GM12878 (cell line): ENCODE measurements at regions not wholly inside any gene's neighbourhood (a gene's known extent, or its start where the extent isn't known, plus 50 kb on each side); places are given as distances from the start of the nearest gene placed in this dataset.

ENCODE experiments used
- ATAC-seq: fragments of 200-7000 bp; cut with Tn5 transposase; 3 replicates; pipeline ENCODE4 v1.9.1; 2020; ENCODE audit warnings: mild to moderate bottlenecking, moderate library complexity
- BruUV-seq: library from RNA; stranded (reverse); fragments of 400-500 nt; replicated peaks from 2 replicates; lab custom pipeline; 2021; lab: Mats Ljungman, UMichigan
- CTCF ChIA-PET: fragments of 300-600 bp; sonication (Branson Sonifier 250); formaldehyde crosslinking; extraction: SDS; loops from one replicate; lab custom pipeline; 2021; ENCODE audit warnings: inconsistent platforms; lab: Yijun Ruan, JAX
- POLR2A ChIA-PET: fragments of 350-600 bp; formaldehyde crosslinking; extraction: SDS; loops from one replicate; lab custom pipeline; 2021; ENCODE audit warnings: inconsistent platforms; lab: Charles Lee
- RAD21 ChIA-PET: fragments of 300-600 bp; sonication (Branson Sonifier 250); formaldehyde crosslinking; loops from one replicate; lab custom pipeline; 2023; ENCODE audit warnings: antibody characterized with exemption; ENCODE audit not compliant: unreplicated experiment; lab: Charles Lee
- SMC1A ChIA-PET: fragments of 300-600 bp; sonication (Branson Sonifier 250); formaldehyde crosslinking; loops from one replicate; lab custom pipeline; 2023; ENCODE audit not compliant: unreplicated experiment, uncharacterized antibody; lab: Charles Lee
- DNase-seq: peaks from one replicate; pipeline ENCODE4 v3.0.0-alpha.2; 2011; ENCODE audit warnings: low read depth, low spot score
- FAIRE-seq: peaks from 3 replicates; lab custom pipeline; 2011; peaks lifted over from hg19 to GRCh38; lab: Jason Lieb, UNC
- H2AFZ ChIP-seq: 2 replicates; pipeline ENCODE4 v1.6.0; 2011; ENCODE audit warnings: low read depth, low read length, control low read depth; ENCODE audit not compliant: control insufficient read depth
- H3K27ac ChIP-seq: 2 replicates; pipeline ENCODE4 v1.5.1; 2011; ENCODE audit warnings: control low read depth; ENCODE audit not compliant: control insufficient read depth, insufficient read depth
- H3K27me3 ChIP-seq, 2 experiments: replicated peaks in 1 of 2; 2 replicates each; pipeline versions ENCODE4 v1.6.0 to v1.6.1; 2011; ENCODE audit warnings: low read length in 1 of 2; ENCODE audit not compliant: control insufficient read depth in 2 of 2, insufficient read depth in 2 of 2
- H3K36me3 ChIP-seq, 2 experiments: 2 replicates each; pipeline ENCODE4 v1.5.1; 2011; ENCODE audit warnings: low read length in 1 of 2; ENCODE audit not compliant: control insufficient read depth in 2 of 2, insufficient read depth in 2 of 2
- H3K4me1 ChIP-seq: 2 replicates; pipeline ENCODE4 v1.6.1; 2011; ENCODE audit warnings: mild to moderate bottlenecking, low read length, moderate library complexity, mixed read lengths; ENCODE audit not compliant: control insufficient read depth, insufficient read depth
- H3K4me2 ChIP-seq: 2 replicates; pipeline ENCODE4 v1.6.0; 2011; ENCODE audit warnings: control low read depth; ENCODE audit not compliant: control insufficient read depth, insufficient read depth
- H3K4me3 ChIP-seq: fragments of 200-600 bp; sonication (generic); 2 replicates; pipeline ENCODE4 v1.5.1; 2016
- H3K79me2 ChIP-seq: 2 replicates; pipeline ENCODE4 v1.6.0; 2011; ENCODE audit warnings: low read length; ENCODE audit not compliant: control insufficient read depth, insufficient read depth
- H3K9ac ChIP-seq: 2 replicates; pipeline ENCODE4 v1.8.0; 2011; ENCODE audit warnings: low read length, control low read depth, mixed read lengths; ENCODE audit not compliant: control insufficient read depth, insufficient read depth
- H3K9me3 ChIP-seq: replicated peaks from 3 replicates; pipeline ENCODE4 v1.5.1; 2011; ENCODE audit warnings: mild to moderate bottlenecking, low read length; ENCODE audit not compliant: control insufficient read depth, insufficient read depth
- H4K20me1 ChIP-seq: 2 replicates; pipeline ENCODE4 v1.6.0; 2011; ENCODE audit not compliant: control insufficient read depth, insufficient read depth
- BCL11A ChIP-seq: IDR thresholded peaks from 2 replicates; pipeline ENCODE4 v1.6.1; 2011; ENCODE audit warnings: low read depth, low read length
- CHD2 ChIP-seq: IDR thresholded peaks from 2 replicates; pipeline ENCODE4 v1.6.1; 2011; ENCODE audit warnings: low read depth, low read length, improper control_type of control experiment, borderline replicate concordance
- CREM ChIP-seq: IDR thresholded peaks from 2 replicates; pipeline ENCODE4 v1.6.1; 2014; ENCODE audit warnings: antibody characterized with exemption, low read depth
- HCFC1 ChIP-seq: fragments of 150-350 bp; IDR thresholded peaks from 2 replicates; pipeline ENCODE4 v1.6.1; 2014; ENCODE audit warnings: low read length
- HDAC2 ChIP-seq: fragments of 200-600 bp; sonication (generic); IDR thresholded peaks from 2 replicates; pipeline ENCODE4 v1.6.1; 2017
- MYB ChIP-seq: fragments of 150-350 bp; IDR thresholded peaks from 2 replicates; pipeline ENCODE4 v1.6.1; 2014; ENCODE audit warnings: mild to moderate bottlenecking, low read depth, low read length, borderline replicate concordance
- MYC ChIP-seq: IDR thresholded peaks from 2 replicates; pipeline ENCODE4 v1.6.1; 2011; ENCODE audit warnings: mild to moderate bottlenecking, low read length, moderate library complexity, inconsistent platforms; ENCODE audit not compliant: insufficient read depth, insufficient replicate concordance, insufficient read length, severe bottlenecking
- NFYB ChIP-seq: IDR thresholded peaks from 2 replicates; pipeline ENCODE4 v1.6.1; 2011; ENCODE audit warnings: low read depth, mild to moderate bottlenecking, low read length, improper control_type of control experiment, moderate library complexity; ENCODE audit not compliant: insufficient read depth
- NR2C2 ChIP-seq: IDR thresholded peaks from 2 replicates; pipeline ENCODE4 v1.6.1; 2011; ENCODE audit warnings: borderline replicate concordance, low read depth; ENCODE audit not compliant: control insufficient read depth, insufficient read length
- PAX5 ChIP-seq: IDR thresholded peaks from 2 replicates; pipeline ENCODE4 v1.6.1; 2011; ENCODE audit warnings: low read depth, low read length, borderline replicate concordance
- RAD21 ChIP-seq: IDR thresholded peaks from 2 replicates; pipeline ENCODE4 v1.6.1; 2011; ENCODE audit warnings: mild to moderate bottlenecking, low read depth, low read length, moderate library complexity; ENCODE audit not compliant: insufficient read depth
- SIN3A ChIP-seq: IDR thresholded peaks from 2 replicates; pipeline ENCODE4 v1.6.1; 2012; ENCODE audit warnings: low read depth, low read length, improper control_type of control experiment
- SMAD1 ChIP-seq: fragments of 450-650 bp; IDR thresholded peaks from 2 replicates; pipeline ENCODE4 v1.6.1; 2018; ENCODE audit warnings: mild to moderate bottlenecking, low read depth; ENCODE audit not compliant: partially characterized antibody
- SMARCA5 ChIP-seq: fragments of 450-650 bp; IDR thresholded peaks from 2 replicates; pipeline ENCODE4 v1.6.1; 2017; ENCODE audit warnings: mild to moderate bottlenecking
- SP1 ChIP-seq: IDR thresholded peaks from one replicate; pipeline ENCODE4 v1.6.1; 2011; ENCODE audit warnings: low read depth, low read length
- SUPT20H ChIP-seq: IDR thresholded peaks from 2 replicates; pipeline ENCODE4 v1.6.1; 2011; ENCODE audit warnings: low read depth, mild to moderate bottlenecking, low read length, moderate library complexity, borderline replicate concordance; ENCODE audit not compliant: control insufficient read depth
- WRNIP1 ChIP-seq: IDR thresholded peaks from 2 replicates; pipeline ENCODE4 v1.6.1; 2011; ENCODE audit warnings: low read depth, low read length, improper control_type of control experiment, borderline replicate concordance
- ZNF274 ChIP-seq: IDR thresholded peaks from one replicate; pipeline ENCODE4 v1.8.0; 2011; ENCODE audit not compliant: insufficient read length, insufficient read depth
- ZSCAN29 ChIP-seq: fragments of 450-650 bp; IDR thresholded peaks from 2 replicates; pipeline ENCODE4 v1.6.1; 2017; ENCODE audit warnings: mild to moderate bottlenecking, moderate library complexity
- WGBS: methylation state at CpG from one replicate; pipeline ENCODE4 v1.1.6; 2016; ENCODE audit warnings: low lambda C conversion rate; ENCODE audit not compliant: insufficient replicate concordance, insufficient coverage; ENCODE audit errors: missing lambda C conversion rate; 5-methylcytosine and 5-hydroxymethylcytosine counted together
- in situ Hi-C: fragments of 300-500 bp; cut with MboI; formaldehyde crosslinking; loops from 9 replicates; pipeline ENCODE4 v1.14.3; 2018; ENCODE audit warnings: mixed read lengths
- intact Hi-C: fragments of 100-400 bp; cut with micrococcal nuclease; formaldehyde crosslinking; loops from one replicate; pipeline ENCODE4 v1.14.2; 2022; ENCODE audit not compliant: unreplicated experiment

DNA sequence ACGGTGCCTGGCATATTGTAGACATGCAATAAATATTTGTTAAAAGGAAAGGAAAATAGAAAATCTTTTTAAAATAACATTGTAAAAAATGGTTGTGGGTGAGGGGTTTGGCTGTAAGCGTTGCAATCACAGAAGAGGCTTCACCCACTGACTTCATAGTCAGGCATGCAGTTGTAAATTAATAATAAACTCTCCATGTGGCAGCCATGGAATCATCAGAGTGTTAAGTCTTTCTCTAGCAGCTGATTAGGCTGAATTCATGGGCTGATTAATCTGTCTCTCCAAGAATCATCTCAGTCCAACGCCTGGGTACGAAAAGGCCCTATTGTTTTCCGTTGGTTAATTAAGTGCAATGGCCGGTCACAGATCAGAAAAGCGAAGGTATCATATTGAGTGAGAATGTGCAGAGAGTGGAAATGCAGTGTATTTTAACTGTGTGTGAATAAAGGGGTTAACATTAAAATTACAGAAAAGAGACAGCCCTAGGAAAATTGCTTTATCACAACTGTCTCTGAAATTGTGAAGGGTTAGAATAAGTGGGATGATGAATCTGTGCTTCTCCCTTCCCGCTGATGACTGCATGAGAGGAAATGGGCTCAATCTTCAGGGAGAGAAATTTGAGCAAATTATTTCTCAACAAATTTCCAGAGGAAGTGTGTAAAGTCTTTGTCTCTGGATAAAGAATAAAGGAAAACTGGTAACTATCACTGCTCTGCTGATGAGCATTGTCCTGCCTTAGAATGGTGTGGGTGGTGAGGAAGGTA lies 269.0 kb downstream of the FAM76B start:
- Histone ChIP-seq H2AFZ (no peak overlapping the region), H3K27me3 (no peaks in the 10 kb centered on the region; a peak in 1 of 4 replicates), H3K4me2 (no peak overlapping the region), H4K20me1 (no peaks in the 10 kb centered on the region), H3K27ac (no peak overlapping the region), H3K9me3 (no peaks in the 10 kb centered on the region), H3K4me1 (no peaks in the 10 kb centered on the region), H3K36me3 (no peaks in the 10 kb centered on the region), H3K9ac (no peak overlapping the region), H3K4me3 (no peak overlapping the region), H3K79me2 (no peaks in the 10 kb centered on the region)
- SMC1A ChIA-PET, result no interaction called here
- POLR2A ChIA-PET, result no interaction called here
- TF ChIP-seq MYC, result no peak
- TF ChIP-seq SP1, result no peak
- CTCF ChIA-PET, result interaction anchor here (1.4 kb wide), 1 partner anchor 15 kb away, joined by 3 read pairs; no protein-coding TSS in a partner anchor
- no TSS peak for BruUV-seq
- FAIRE-seq (no peak), ATAC-seq (no peak), DNase-seq (no peak)
- RAD21 ChIA-PET, result no interaction called here
- in situ Hi-C loops (no loop called here), intact Hi-C loops (no loop called here)
- WGBS, result 76% methylated on average over 8 of the region's 8 CpGs

DNA sequence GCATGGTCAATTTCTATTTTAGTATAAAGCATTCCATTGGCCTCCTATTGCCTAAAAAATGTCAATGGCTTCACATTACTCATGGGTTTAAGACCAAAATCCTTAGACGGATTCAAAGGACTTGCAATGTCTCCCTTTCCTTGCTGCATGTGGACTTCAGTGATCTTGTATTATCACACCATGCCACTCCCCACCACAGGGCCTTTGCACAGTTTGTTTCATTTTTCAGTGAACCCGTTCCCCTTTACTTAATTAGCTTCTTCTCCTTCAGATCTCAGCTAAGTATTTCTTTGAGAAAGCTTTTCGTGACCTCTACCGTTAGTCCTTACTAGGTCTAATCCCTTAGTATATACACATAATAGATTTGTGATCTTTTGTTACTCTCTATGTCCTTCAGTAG lies 269.7 kb downstream of the FAM76B start:
- Histone ChIP-seq H3K9ac (no peak overlapping the region), H3K27ac (no peak overlapping the region), H3K36me3 (no peaks in the 10 kb centered on the region), H3K27me3 (no peaks in the 10 kb centered on the region; a peak in 2 of 4 replicates), H4K20me1 (no peaks in the 10 kb centered on the region), H3K4me1 (no peaks in the 10 kb centered on the region), H3K9me3 (no peaks in the 10 kb centered on the region), H3K4me3 (no peak overlapping the region), H3K79me2 (no peaks in the 10 kb centered on the region), H3K4me2 (no peak overlapping the region), H2AFZ (no peak overlapping the region)
- no TSS peak for BruUV-seq
- DNase-seq, result no peak
- ATAC-seq, result no peak
- POLR2A ChIA-PET, result no interaction called here
- SMC1A ChIA-PET, result no interaction called here
- TF ChIP-seq RAD21 (no peak), ZNF274 (no peak), MYB (no peak), CREM (no peak), SMARCA5 (no peak), ZSCAN29 (no peak), WRNIP1 (no peak), SIN3A (no peak), SUPT20H (no peak), NR2C2 (no peak), HCFC1 (no peak), PAX5 (no peak), HDAC2 (no peak), SMAD1 (no peak), CHD2 (no peak), NFYB (no peak), BCL11A (no peak)
- in situ Hi-C loops (no loop called here), intact Hi-C loops (no loop called here)
- no peak for FAIRE-seq
- CTCF ChIA-PET, result no interaction called here
- WGBS, result 68% methylated on average over 4 of the region's 4 CpGs
- RAD21 ChIA-PET, result no interaction called here
